Hematopoietic multipotent progenitor cell treated with erythropoietin and hydrocortisone succinate and interleukin-3 and kit ligand, for 8 days (in vitro differentiated cells): ENCODE measurements at regions not wholly inside any gene's neighbourhood (a gene's known extent, or its start where the extent isn't known, plus 50 kb on each side); places are given as distances from the start of the nearest gene placed in this dataset.
"Not testable (repeated sequence)": the region's sequence is repeated elsewhere in the genome, so short reads cannot be mapped to it uniquely, and the experiment has no call there.

ENCODE experiments used
- DNase-seq: peaks from one replicate; pipeline ENCODE4 v3.0.0-alpha.2; 2015

GRCh38 chr14:19511055-19511454 is 76.9 kb upstream of the POTEG start:
- DNase-seq: not testable (repeated sequence)

GRCh38 chr14:19489475-19489874 is 55.3 kb upstream of the POTEG start:
- DNase-seq: not testable (repeated sequence)

GRCh38 chr14:19488457-19488856 is 54.3 kb upstream of the POTEG start:
- not testable (repeated sequence) for DNase-seq

- DNase-seq: not testable (repeated sequence)
Observed at GRCh38 chr14:19487690-19488089, 53.5 kb upstream of the POTEG start.

GRCh38 chr14:19487265-19487664 is 53.1 kb upstream of the POTEG start:
- not testable (repeated sequence) for DNase-seq

GRCh38 chr14:19485346-19485745 is 51.2 kb upstream of the POTEG start:
- peak; percentile 0 for DNase-seq
